Gastroesophageal sphincter (tissue), 3 donors: ENCODE measurements at regions not wholly inside any gene's neighbourhood (a gene's known extent, or its start where the extent isn't known, plus 50 kb on each side); places are given as distances from the start of the nearest gene placed in this dataset.

ENCODE experiments used
- CTCF ChIP-seq, 4 experiments: fragments of 200-600 bp in 2 of 4; fragments of 450-650 bp in 2 of 4; sonication (generic) in 1 of 4; IDR thresholded peaks; one replicate each; pipeline ENCODE4 v1.5.1; 2017 to 2019; ENCODE audit warnings: antibody characterized with exemption in 4 of 4, mild to moderate bottlenecking in 2 of 4, moderate library complexity in 2 of 4
- POLR2A ChIP-seq, 2 donors: fragments of 450-650 bp; IDR thresholded peaks; one replicate each; pipeline ENCODE4 v1.6.1; 2017; ENCODE audit warnings: antibody characterized with exemption in 2 of 2, mild to moderate bottlenecking in 2 of 2, moderate library complexity in 1 of 2

- TF ChIP-seq CTCF (IDR thresholded peaks at IDR 0.05) = no peak
- TF ChIP-seq POLR2A (IDR thresholded peaks at IDR 0.05) = no peak
Measured at GRCh38 chr6:11291582-11291981, 59.1 kb upstream of the NEDD9 start.
